ENCODE measurements at regions not wholly inside any gene's neighbourhood (a gene's known extent, or its start where the extent isn't known, plus 50 kb on each side); places are given as distances from the start of the nearest gene placed in this dataset.
A peak's percentile ranks its signal among the peaks of the same experiment; 100 is the strongest.

GRCh38 chr13:104246955-104247354 lies 1180.7 kb upstream of the SLC10A2 start:
- Histone ChIP-seq H3K4me3 (ENCODE audit: low read depth, low read length) (no peak overlapping the region), H3K9me3 (ENCODE audit: severe bottlenecking) (no peaks in the 10 kb centered on the region), H3K36me3 (no peaks in the 10 kb centered on the region), H3K27me3 (ENCODE audit: insufficient read depth, low read depth, severe bottlenecking) (no peaks in the 10 kb centered on the region), H3K27ac (no peak overlapping the region)
- no peak for TF ChIP-seq CTCF (IDR thresholded peaks at IDR 0.05; ENCODE audit: low read depth, low read length)
- DNase-seq = no peak

GRCh38 chr13:104206450-104207044 lies 1140.3 kb upstream of the SLC10A2 start:
- no peak for TF ChIP-seq CTCF (IDR thresholded peaks at IDR 0.05; ENCODE audit: low read depth, low read length)
- no peaks in the 10 kb centered on the region for H3K36me3 ChIP-seq

DNA sequence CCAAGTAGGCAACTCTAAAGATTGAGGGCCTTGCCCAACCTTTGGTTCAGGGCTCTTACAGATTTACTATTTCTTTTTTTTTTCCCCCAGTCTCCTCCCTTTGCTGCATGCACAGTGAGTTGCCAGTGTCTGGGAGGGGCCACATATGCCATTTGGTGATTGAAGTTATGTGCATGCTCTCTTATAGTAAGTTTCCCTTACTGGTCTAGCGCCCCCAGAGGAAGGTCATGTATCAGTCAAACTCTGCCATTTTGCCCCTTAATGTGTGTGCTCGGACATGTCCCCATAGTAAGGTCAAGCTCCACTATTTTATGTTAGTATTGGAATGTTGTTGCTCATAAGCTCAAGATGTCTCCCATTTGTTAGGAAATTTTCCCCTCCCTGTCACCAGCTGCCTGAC lies 1138.0 kb upstream of the SLC10A2 start:
- Histone ChIP-seq H3K27me3 (ENCODE audit: insufficient read depth, low read depth, severe bottlenecking) (no peaks in the 10 kb centered on the region), H3K4me3 (ENCODE audit: low read depth, low read length) (no peak overlapping the region), H3K27ac (no peak overlapping the region), H3K36me3 (no peaks in the 10 kb centered on the region), H3K9me3 (ENCODE audit: severe bottlenecking) (no peaks in the 10 kb centered on the region)
- TF ChIP-seq CTCF (IDR thresholded peaks at IDR 0.05; ENCODE audit: low read depth, low read length) = 0 out of 2 replicates have a peak, but pooled peaks have one; percentile 38
- DNase-seq = no peak

More at GRCh38 chr13:104206450-104207044, 1140.3 kb upstream of the SLC10A2 start:
- no peak overlapping the region for H3K27ac ChIP-seq
- peaks cover 3% of the 10 kb centered on the region for H3K9me3 ChIP-seq (ENCODE audit: severe bottlenecking)
- no peak for DNase-seq
- no peak overlapping the region for H3K4me3 ChIP-seq (ENCODE audit: low read depth, low read length)
- H3K27me3 ChIP-seq (ENCODE audit: insufficient read depth, low read depth, severe bottlenecking) = no peaks in the 10 kb centered on the region

DNA sequence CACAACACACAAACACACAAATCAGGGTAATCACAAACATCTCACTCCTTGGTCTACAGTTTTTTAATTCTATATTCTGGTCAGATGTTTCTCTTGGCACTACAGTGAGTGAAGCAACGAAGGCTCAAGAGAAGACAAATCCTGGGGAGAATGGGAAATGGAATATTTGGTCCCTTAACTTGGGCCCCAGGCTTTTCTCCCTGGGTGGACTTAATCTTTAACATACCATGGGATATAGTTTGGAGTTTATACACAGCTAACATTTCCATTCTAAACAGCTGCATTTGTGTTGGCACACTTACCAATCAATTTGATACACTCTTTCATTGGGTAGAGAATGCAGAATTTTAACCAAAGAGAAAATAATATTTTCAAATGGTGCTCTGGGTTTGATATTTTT lies 1132.6 kb upstream of the SLC10A2 start:
- DNase-seq = no peak
- Histone ChIP-seq H3K27ac (no peak overlapping the region), H3K4me3 (ENCODE audit: low read depth, low read length) (no peak overlapping the region), H3K36me3 (no peaks in the 10 kb centered on the region), H3K9me3 (ENCODE audit: severe bottlenecking) (no peaks in the 10 kb centered on the region), H3K27me3 (ENCODE audit: insufficient read depth, low read depth, severe bottlenecking) (no peaks in the 10 kb centered on the region)
- no peak for TF ChIP-seq CTCF (IDR thresholded peaks at IDR 0.05; ENCODE audit: low read depth, low read length)

- no peak for TF ChIP-seq CTCF (IDR thresholded peaks at IDR 0.05; ENCODE audit: low read depth, low read length)
- Histone ChIP-seq H3K4me3 (ENCODE audit: low read depth, low read length) (no peak overlapping the region), H3K9me3 (ENCODE audit: severe bottlenecking) (no peaks in the 10 kb centered on the region), H3K36me3 (no peaks in the 10 kb centered on the region), H3K27ac (no peak overlapping the region), H3K27me3 (ENCODE audit: insufficient read depth, low read depth, severe bottlenecking) (no peaks in the 10 kb centered on the region)
- no peak for DNase-seq
Observed at GRCh38 chr13:104196611-104197010, 1130.4 kb upstream of the SLC10A2 start.
